GM19240 (cell line): ENCODE measurements at regions not wholly inside any gene's neighbourhood (a gene's known extent, or its start where the extent isn't known, plus 50 kb on each side); places are given as distances from the start of the nearest gene placed in this dataset.

Experiments used
- DNase-seq: peaks from one replicate; pipeline ENCODE4 v3.0.0; 2011; ENCODE audit warnings: low spot score; ENCODE audit not compliant: insufficient read length

- no peak for DNase-seq
Measured at GRCh38 chr5:68961762-68962161, 132.1 kb upstream of the SLC30A5 start.

DNA sequence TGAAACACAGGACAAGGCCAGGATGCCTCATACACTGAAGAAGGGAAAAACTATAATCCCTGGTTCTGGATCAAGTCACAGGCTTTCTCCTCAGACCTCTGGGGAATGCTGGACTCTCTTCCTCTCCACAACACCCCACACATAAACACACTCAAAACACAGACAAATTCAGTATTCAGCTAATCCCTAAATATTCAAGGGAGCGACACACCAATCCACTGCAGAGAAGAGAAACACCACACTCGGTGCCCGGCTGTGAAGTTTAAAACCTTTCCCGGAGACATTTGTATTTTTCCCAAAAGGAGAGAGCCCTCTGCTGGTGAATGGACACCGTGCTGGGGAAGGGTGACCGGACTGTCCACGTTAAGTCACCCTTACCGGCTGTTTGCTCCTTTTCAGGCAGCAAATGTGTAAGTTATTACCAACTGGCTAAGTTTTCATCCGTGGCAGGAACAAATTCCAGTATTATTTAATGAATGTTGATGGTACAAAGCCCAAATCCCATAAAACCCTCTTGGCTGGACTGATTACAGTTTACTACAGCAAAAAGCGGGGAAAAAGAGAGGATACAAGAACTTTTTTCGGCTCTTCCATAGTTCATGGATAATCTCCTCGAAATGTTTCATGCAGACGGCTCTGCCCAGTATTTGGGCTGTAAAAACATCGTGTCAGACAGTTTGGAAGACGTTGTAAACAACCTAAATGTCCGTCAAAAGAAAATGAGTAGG, 130.9 kb upstream of the SLC30A5 start:
- DNase-seq, result no peak

GRCh38 chr5:68964679-68965078, 129.1 kb upstream of the SLC30A5 start:
- DNase-seq, result no peak

- no peak for DNase-seq
Measured at GRCh38 chr5:68965926-68966325, 127.9 kb upstream of the SLC30A5 start.

GRCh38 chr5:68966596-68966995, 127.2 kb upstream of the SLC30A5 start:
- no peak for DNase-seq

GRCh38 chr5:68968429-68968828, 125.4 kb upstream of the SLC30A5 start:
- DNase-seq, result no peak

DNA sequence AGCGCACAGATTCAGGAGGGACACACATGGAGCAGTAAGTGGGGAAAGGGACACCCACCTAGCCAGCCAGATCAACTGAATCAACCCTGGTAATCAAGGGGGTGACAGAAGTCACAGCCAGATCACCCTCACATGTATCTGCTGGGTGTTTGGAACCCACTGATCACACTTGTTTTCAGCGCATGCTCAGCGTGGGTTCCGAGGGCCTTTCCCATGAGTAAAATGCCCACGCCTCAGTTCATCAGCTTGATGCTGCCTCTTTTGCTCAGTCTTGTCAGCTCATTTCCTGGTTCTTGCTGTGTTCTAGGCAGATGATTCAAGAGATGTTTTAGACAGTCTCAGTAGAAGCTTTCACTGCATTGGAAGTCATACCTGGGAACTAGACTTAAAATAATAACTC, 123.2 kb upstream of the SLC30A5 start:
- no peak for DNase-seq

DNA sequence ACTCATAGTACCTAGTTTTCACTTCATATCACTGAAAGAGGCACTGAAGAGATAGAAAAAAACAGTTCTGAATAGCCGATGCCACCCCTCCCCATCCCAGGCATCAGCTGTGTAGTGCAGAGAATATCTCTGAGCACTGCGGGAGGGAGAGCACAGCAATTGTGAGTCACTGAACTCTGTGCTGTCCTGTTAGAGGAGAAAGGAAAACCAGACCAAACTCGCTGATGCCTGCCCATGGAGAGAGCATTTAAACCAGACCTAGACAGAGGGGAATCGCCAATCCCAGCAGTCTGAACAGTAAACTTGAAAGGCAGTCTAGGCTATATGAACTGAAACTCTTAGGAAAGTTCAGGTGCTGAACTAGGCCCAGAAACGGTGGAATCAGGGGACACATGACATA, 120.1 kb upstream of the SLC30A5 start:
- no peak for DNase-seq

DNA sequence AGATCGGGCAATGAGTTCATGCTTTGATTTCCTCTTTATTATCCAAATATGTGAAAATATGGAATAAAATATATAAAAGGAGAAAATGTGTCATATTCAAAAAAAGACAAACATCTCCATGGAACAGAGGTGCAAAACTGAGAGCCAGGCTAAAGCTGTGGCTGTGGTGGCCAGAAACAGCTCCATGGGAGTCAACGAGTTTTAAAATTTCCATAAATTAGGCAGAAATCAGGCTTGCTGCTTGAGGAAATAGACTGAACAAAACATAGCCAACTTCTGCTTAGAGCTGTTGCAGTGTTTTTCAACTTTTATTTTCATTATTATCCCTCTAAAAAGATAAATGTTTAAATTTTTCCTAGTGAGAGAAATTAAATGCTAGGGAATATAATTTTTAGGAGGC, 110.8 kb upstream of the SLC30A5 start:
- no peak for DNase-seq

DNA sequence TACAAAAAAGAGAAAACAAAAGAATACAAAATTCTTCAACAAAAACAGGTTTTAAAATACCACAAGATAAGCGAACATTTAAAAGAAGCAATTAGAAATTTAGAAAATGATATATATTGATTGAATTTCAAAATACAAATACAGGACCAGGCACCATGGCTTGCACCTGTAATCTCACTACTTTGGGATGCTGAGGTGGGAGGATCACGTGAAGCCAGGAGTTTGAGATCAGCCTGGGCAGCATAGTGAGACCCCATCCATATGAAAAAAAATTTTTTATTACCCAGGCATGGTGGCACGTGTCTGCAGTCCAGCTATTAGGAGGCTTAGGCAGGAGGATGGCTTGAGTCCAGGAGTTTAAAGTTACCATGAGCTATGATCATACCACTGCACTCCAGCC, 109.9 kb upstream of the SLC30A5 start:
- DNase-seq, result no peak

GRCh38 chr5:68991279-68992084, 102.3 kb upstream of the SLC30A5 start:
- no peak for DNase-seq

DNA sequence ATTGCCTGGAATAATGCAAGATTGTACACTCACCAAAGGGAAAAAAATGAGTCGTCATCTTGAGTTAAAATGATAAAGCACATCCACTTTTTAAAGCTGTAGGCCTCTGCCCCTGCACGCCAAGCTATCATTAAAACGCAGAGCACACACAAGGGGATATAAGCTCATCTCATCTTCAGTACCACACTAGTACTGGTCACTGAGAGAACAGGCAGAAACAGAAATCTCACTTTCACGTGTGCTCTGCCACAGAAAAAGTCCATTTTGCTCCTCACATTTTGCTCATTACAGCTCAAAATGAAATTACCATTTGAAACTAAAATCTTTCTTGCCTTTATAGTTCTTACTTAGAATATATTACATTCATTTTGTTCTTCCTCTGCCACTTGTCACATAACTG, 99.2 kb upstream of the SLC30A5 start:
- no peak for DNase-seq

- no peak for DNase-seq
Measured at GRCh38 chr5:68995845-68996545, 97.8 kb upstream of the SLC30A5 start.

DNA sequence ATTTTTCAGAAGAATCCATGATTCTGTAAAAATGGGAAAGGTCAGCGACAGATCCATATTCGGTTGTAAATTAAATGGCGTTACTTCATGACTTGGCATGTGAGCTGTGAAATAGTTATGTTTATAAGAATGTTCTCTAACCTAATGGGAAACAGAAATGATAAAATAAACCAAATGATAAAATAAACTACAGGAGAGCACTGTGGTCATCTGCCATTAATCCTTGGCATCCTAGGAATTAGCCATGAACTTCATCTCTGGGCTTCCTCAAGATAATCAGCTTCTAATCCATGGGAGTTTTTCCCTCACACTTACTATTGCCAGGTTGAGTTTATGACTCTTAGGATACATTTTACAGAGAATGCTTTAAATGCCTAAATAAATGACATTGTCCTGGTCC, 94.6 kb upstream of the SLC30A5 start:
- no peak for DNase-seq

DNA sequence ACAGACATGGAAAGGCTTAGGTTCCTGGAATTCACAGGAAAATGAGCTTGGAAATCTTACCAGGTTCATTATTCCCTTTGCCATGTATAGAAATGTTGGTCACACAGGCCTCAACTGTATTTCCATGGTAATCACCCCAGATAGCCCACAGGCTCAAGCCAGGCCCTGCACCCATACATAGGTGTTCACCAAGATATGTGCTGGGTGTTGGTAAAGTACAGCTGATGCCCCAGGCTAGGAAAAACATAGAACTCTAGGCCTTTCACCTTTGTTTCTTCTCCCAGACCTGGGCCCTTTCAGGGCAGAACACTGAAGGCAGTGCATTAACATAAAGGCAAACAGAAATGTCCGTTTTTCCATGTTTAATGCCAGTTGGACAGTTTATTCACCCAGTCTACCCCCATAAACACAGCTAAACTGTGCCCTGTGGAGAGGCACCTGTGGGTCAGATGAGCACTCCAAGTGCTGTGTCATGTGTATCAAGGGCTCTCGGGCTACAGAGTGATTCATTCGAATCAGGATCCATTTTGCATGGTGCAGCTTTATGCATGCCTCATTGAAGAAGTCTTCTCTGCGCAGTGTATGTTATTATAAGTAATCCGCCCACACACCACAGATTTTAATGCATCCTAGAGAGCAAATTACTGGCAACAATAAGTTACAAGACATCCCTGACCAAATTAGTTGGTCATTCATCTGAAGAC, 93.4 kb upstream of the SLC30A5 start:
- no peak for DNase-seq

- no peak for DNase-seq
Measured at GRCh38 chr5:69000949-69001348, 92.9 kb upstream of the SLC30A5 start.

- DNase-seq, result no peak
Measured at GRCh38 chr5:69001627-69002026, 92.2 kb upstream of the SLC30A5 start.

- no peak for DNase-seq
Measured at GRCh38 chr5:69004127-69004526, 89.7 kb upstream of the SLC30A5 start.

DNA sequence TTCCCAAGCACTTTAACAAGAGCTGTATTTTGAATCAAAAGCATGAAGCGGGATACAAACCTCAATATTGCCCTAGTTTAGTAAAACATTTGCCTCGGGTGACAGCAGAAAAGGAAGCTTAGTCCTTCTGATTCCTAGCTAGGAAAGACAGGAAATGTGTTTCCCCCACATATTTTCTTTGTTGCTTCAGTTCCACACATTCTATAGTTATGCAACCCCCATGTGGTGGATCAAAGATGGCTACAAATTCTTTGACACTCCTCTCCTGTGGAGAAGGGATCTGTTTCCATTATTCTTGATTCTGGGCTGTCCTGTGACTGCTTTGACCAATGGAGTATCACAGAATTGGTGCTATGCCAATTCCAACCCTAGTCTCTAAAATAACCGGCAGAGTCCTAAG, 89.1 kb upstream of the SLC30A5 start:
- no peak for DNase-seq

DNA sequence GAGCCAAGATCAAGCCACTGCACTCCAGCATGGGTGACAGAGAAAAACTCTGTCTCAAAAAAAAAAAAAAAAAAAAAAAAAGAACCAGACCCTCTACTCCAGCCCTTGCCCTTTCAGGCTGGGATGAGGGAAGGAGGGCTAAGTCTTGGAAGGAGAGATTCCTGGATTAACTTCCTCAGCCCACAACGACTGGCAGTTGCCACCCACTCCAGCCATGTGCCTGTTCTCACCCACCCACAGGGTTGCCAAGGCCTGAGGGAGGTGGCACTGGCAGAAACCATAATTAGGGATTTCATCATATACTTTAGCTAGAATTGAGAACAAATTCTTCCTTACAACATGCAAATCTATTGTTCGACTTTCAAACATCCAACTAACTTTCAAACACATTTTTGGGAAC, 87.8 kb upstream of the SLC30A5 start:
- DNase-seq, result no peak

- DNase-seq, result no peak
Measured at GRCh38 chr5:69007163-69007562, 86.7 kb upstream of the SLC30A5 start.
